IMR-90 (cell line): ENCODE measurements at regions not wholly inside any gene's neighbourhood (a gene's known extent, or its start where the extent isn't known, plus 50 kb on each side); places are given as distances from the start of the nearest gene placed in this dataset.
A peak's percentile ranks its signal among the peaks of the same experiment; 100 is the strongest.

Experiments used
- ATAC-seq: fragments of 200-7000 bp; cut with Tn5 transposase; 2 replicates; pipeline ENCODE4 v1.9.1; 2020; ENCODE audit warnings: low read depth, mild to moderate bottlenecking, moderate library complexity
- BruUV-seq: library from RNA; stranded (reverse); fragments of 400-500 nt; replicated peaks from 2 replicates; lab custom pipeline; 2021; lab: Mats Ljungman, UMichigan
- CTCF ChIA-PET: fragments of 300-600 bp; formaldehyde crosslinking; extraction: SDS; loops from one replicate; lab custom pipeline; 2021; ENCODE audit warnings: antibody characterized with exemption; lab: Yijun Ruan, JAX
- POLR2A ChIA-PET: fragments of 300-600 bp; sonication (Branson Sonifier 250); formaldehyde crosslinking; loops from one replicate; lab custom pipeline; 2022; ENCODE audit warnings: antibody characterized with exemption; ENCODE audit not compliant: unreplicated experiment; lab: Charles Lee
- DNase-seq: peaks from one replicate; pipeline ENCODE4 v3.0.0; 2013
- H2AFZ ChIP-seq: replicated peaks from 2 replicates; pipeline ENCODE3; 2013; ENCODE audit warnings: low read length, mild to moderate bottlenecking; ENCODE audit not compliant: poor library complexity
- H2AK5ac ChIP-seq: 2 replicates; pipeline ENCODE4 v1.6.1; 2013; ENCODE audit warnings: low read depth, low read length, inconsistent platforms
- H2AK9ac ChIP-seq: replicated peaks from 2 replicates; pipeline ENCODE3; 2013; ENCODE audit warnings: mild to moderate bottlenecking, low read depth, low read length, moderate library complexity; ENCODE audit not compliant: poor library complexity
- H2BK120ac ChIP-seq: 2 replicates; pipeline ENCODE4 v1.6.1; 2013; ENCODE audit warnings: low read depth, low read length, inconsistent platforms
- H2BK15ac ChIP-seq: 3 replicates; pipeline ENCODE4 v1.6.1; 2013; ENCODE audit warnings: low read depth, low read length, inconsistent platforms
- H2BK20ac ChIP-seq: 2 replicates; pipeline ENCODE4 v1.6.1; 2013; ENCODE audit warnings: low read depth, mild to moderate bottlenecking, inconsistent platforms, low read length, moderate library complexity
- H2BK5ac ChIP-seq: 2 replicates; pipeline ENCODE4 v1.6.1; 2013; ENCODE audit warnings: mild to moderate bottlenecking, low read depth, low read length, inconsistent platforms; ENCODE audit not compliant: poor library complexity, severe bottlenecking
- H3K14ac ChIP-seq: replicated peaks from 2 replicates; pipeline ENCODE4 v1.6.1; 2013; ENCODE audit warnings: low read depth, low read length, inconsistent platforms
- H3K18ac ChIP-seq: 2 replicates; pipeline ENCODE4 v1.6.1; 2013; ENCODE audit warnings: low read depth, low read length, control low read depth
- H3K23ac ChIP-seq: 2 replicates; pipeline ENCODE4 v1.6.1; 2013; ENCODE audit warnings: low read depth, low read length, inconsistent platforms
- H3K27ac ChIP-seq: 2 replicates; pipeline ENCODE4 v1.5.1; 2013; ENCODE audit warnings: mild to moderate bottlenecking, control low read depth, low read length; ENCODE audit not compliant: insufficient read depth
- H3K27me3 ChIP-seq: 2 replicates; pipeline ENCODE4 v1.6.1; 2013; ENCODE audit warnings: low read length; ENCODE audit not compliant: control insufficient read depth, insufficient read depth
- H3K36me3 ChIP-seq: 2 replicates; pipeline ENCODE4 v1.6.1; 2013; ENCODE audit warnings: low read length, mixed read lengths; ENCODE audit not compliant: control insufficient read depth, insufficient read depth
- H3K4ac ChIP-seq: 2 replicates; pipeline ENCODE4 v1.6.1; 2013; ENCODE audit warnings: low read depth, low read length, inconsistent platforms
- H3K4me1 ChIP-seq: 2 replicates; pipeline ENCODE4 v1.6.1; 2013; ENCODE audit warnings: low read length, mixed read lengths; ENCODE audit not compliant: control insufficient read depth, insufficient read depth
- H3K4me2 ChIP-seq: 2 replicates; pipeline ENCODE4 v1.6.1; 2013; ENCODE audit warnings: low read depth, mild to moderate bottlenecking, control low read depth, low read length, moderate library complexity
- H3K4me3 ChIP-seq: 2 replicates; pipeline ENCODE4 v1.5.1; 2013; ENCODE audit warnings: low read depth, mild to moderate bottlenecking, control low read depth, low read length, moderate library complexity; ENCODE audit not compliant: insufficient read depth
- H3K56ac ChIP-seq: 2 replicates; pipeline ENCODE4 v1.6.1; 2013; ENCODE audit warnings: low read length, inconsistent platforms; ENCODE audit not compliant: insufficient read depth; ENCODE audit errors: extremely low read depth
- H3K79me1 ChIP-seq, 2 experiments: 2 replicates each; pipeline ENCODE4 v1.6.1; 2013; ENCODE audit warnings: low read length in 2 of 2, inconsistent platforms in 1 of 2, low read depth in 1 of 2
- H3K9ac ChIP-seq: 2 replicates; pipeline ENCODE4 v1.6.1; 2013; ENCODE audit warnings: low read depth, low read length, control low read depth
- H3K9me1 ChIP-seq: 2 replicates; pipeline ENCODE4 v1.6.1; 2013; ENCODE audit warnings: low read length, inconsistent platforms; ENCODE audit not compliant: insufficient read depth
- H3K9me3 ChIP-seq: 2 replicates; pipeline ENCODE4 v1.6.1; 2013; ENCODE audit warnings: low read length; ENCODE audit not compliant: control insufficient read depth, insufficient read depth
- H4K20me1 ChIP-seq: 2 replicates; pipeline ENCODE4 v1.6.1; 2013; ENCODE audit warnings: low read length, inconsistent platforms; ENCODE audit not compliant: insufficient read depth
- H4K5ac ChIP-seq: 2 replicates; pipeline ENCODE4 v1.6.1; 2013; ENCODE audit warnings: mild to moderate bottlenecking, low read depth, low read length, control low read depth
- H4K8ac ChIP-seq, 2 experiments: 2 replicates each; pipeline ENCODE4 v1.6.1; 2013; ENCODE audit warnings: low read depth in 2 of 2, low read length in 2 of 2, control low read depth in 1 of 2, inconsistent platforms in 1 of 2
- H4K91ac ChIP-seq: 2 replicates; pipeline ENCODE4 v1.6.1; 2013; ENCODE audit warnings: low read depth, low read length, inconsistent platforms; ENCODE audit not compliant: insufficient read depth
- BHLHE40 ChIP-seq: fragments of 150-350 bp; IDR thresholded peaks from 2 replicates; pipeline ENCODE4 v1.6.1; 2016; ENCODE audit warnings: mild to moderate bottlenecking, low read depth, low read length
- CHD1 ChIP-seq: IDR thresholded peaks from 2 replicates; pipeline ENCODE4 v1.6.1; 2012; ENCODE audit warnings: low read depth, low read length, improper control_type of control experiment
- FOS ChIP-seq: fragments of 150-350 bp; IDR thresholded peaks from 2 replicates; pipeline ENCODE4 v1.6.1; 2016; ENCODE audit warnings: low read depth, low read length
- NFE2L2 ChIP-seq: fragments of 150-350 bp; IDR thresholded peaks from 2 replicates; pipeline ENCODE4 v1.6.1; 2016; ENCODE audit warnings: low read depth, mild to moderate bottlenecking, low read length
- POLR2A ChIP-seq: IDR thresholded peaks from 2 replicates; pipeline ENCODE4 v1.6.1; 2012; ENCODE audit warnings: mild to moderate bottlenecking, low read depth, low read length
- RAD21 ChIP-seq: IDR thresholded peaks from 2 replicates; pipeline ENCODE4 v1.6.1; 2012; ENCODE audit warnings: low read length, improper control_type of control experiment
- SMC3 ChIP-seq: fragments of 150-350 bp; IDR thresholded peaks from 2 replicates; pipeline ENCODE4 v1.6.1; 2016; ENCODE audit warnings: low read depth, mild to moderate bottlenecking, antibody characterized with exemption, low read length, moderate library complexity
- WGBS, 2 experiments: methylation state at CpG; one replicate each; pipeline versions ENCODE4 v1.1.5 to v1.1.7; 2013; ENCODE audit warnings: missing lambda C conversion rate in 2 of 2; ENCODE audit not compliant: insufficient read length in 1 of 2; ENCODE audit errors: extremely low coverage in 2 of 2; 5-methylcytosine and 5-hydroxymethylcytosine counted together
- dilution Hi-C: fragments of 300-500 bp; cut with HindIII; formaldehyde crosslinking; loops from one replicate; pipeline ENCODE4 v1.14.3; 2018; ENCODE audit warnings: low sequenced_read_pairs; ENCODE audit not compliant: unreplicated experiment
- in situ Hi-C: fragments of 300-500 bp; cut with MboI; formaldehyde crosslinking; loops from 3 replicates; pipeline ENCODE4 v1.14.3; 2019; ENCODE audit warnings: low sequenced_read_pairs, inconsistent platforms, mixed read lengths
- intact Hi-C: fragments of 100-400 bp; cut with micrococcal nuclease; formaldehyde crosslinking; loops from 2 replicates; pipeline ENCODE4 v1.10.0; 2022
- TF ChIP-seq, protein P1 (sequence below): fragments of 150-350 bp; IDR thresholded peaks from 2 replicates; pipeline ENCODE4 v1.6.1; 2017; ENCODE audit warnings: mild to moderate bottlenecking, antibody characterized with exemption, low read length, low read depth

DNA sequence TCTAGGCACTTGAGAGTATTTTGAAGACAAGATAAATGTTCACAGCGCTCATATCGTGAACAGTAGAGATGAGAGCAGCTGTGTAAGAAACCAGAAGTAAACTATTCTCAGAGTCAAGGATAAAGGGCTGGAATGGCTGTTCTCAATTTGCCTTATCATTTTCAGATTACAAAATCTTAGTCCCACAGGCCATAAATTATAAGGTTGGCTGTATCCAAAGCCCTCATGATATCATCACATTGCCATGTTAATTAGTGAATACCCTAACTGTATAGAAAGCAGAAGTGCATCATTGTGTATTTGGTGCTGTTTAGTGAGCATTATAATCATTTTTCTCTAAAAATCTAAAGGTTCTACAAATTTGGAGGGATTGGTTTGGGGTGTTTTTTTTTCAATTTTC lies 168.9 kb upstream of the EDNRA start:
- no peak overlapping the region for H3K4me2 ChIP-seq

More for the DNA sequence above, 168.9 kb upstream of the EDNRA start:
- no TSS peak for BruUV-seq
- no peak overlapping the region for H2AK9ac ChIP-seq
- ATAC-seq (no peak; the same call in 1 of the 2 replicates), DNase-seq (no peak)
- dilution Hi-C loops (no loop called here), intact Hi-C loops (loop anchor here (10.0 kb wide), 1 partner anchor 273 kb away; no protein-coding TSS in a partner anchor), in situ Hi-C loops (no loop called here)
- no peaks in the 10 kb centered on the region; the same call in 1 of the 2 replicates for H3K9me1 ChIP-seq
- no peak overlapping the region; the same call in 1 of the 2 replicates for H3K27ac ChIP-seq
- WGBS, 2 experiments, result no CpG with 5 or more reads among the region's 2 CpGs
- no peak overlapping the region for H2AFZ ChIP-seq
- peaks cover 9% of the 10 kb centered on the region for H3K4me1 ChIP-seq
- H3K9me3 ChIP-seq, result no peaks in the 10 kb centered on the region
- no peak overlapping the region for H3K4me3 ChIP-seq
- TF ChIP-seq CHD1 (no peak), FOS (no peak), POLR2A (no peak), NFE2L2 (no peak), SMC3 (no peak), BHLHE40 (no peak), RAD21 (no peak)
- TF ChIP-seq, protein P1, sequence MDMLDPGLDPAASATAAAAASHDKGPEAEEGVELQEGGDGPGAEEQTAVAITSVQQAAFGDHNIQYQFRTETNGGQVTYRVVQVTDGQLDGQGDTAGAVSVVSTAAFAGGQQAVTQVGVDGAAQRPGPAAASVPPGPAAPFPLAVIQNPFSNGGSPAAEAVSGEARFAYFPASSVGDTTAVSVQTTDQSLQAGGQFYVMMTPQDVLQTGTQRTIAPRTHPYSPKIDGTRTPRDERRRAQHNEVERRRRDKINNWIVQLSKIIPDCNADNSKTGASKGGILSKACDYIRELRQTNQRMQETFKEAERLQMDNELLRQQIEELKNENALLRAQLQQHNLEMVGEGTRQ, result no peak
- H3K9ac ChIP-seq, result no peak overlapping the region
- no peak overlapping the region for H2BK20ac ChIP-seq
- H3K56ac ChIP-seq, result no peak overlapping the region
- no peak overlapping the region for H3K18ac ChIP-seq
- H3K4ac ChIP-seq, result no peak overlapping the region; the same call in 1 of the 2 replicates
- no peaks in the 10 kb centered on the region for H4K20me1 ChIP-seq
- no peak overlapping the region for H3K23ac ChIP-seq
- no peak overlapping the region for H2AK5ac ChIP-seq
- no peaks in the 10 kb centered on the region for H3K27me3 ChIP-seq
- H3K36me3 ChIP-seq, result no peaks in the 10 kb centered on the region
- H2BK120ac ChIP-seq, result peak overlapping the region; percentile 3; the same call in 1 of the 2 replicates
- H2BK15ac ChIP-seq, result no peak overlapping the region
- no peak overlapping the region; the same call in 1 of the 2 replicates for H4K5ac ChIP-seq
- H3K14ac ChIP-seq, result 0 out of 2 replicates have a peak overlapping the region, but pooled peaks have one; percentile 5
- peak overlapping the region; percentile 19 for H2BK5ac ChIP-seq
- no peak overlapping the region for H4K91ac ChIP-seq
- POLR2A ChIA-PET, result no interaction called here
- H4K8ac ChIP-seq, result no peak overlapping the region
- no peaks in the 10 kb centered on the region for H3K79me1 ChIP-seq
- CTCF ChIA-PET, result interaction anchor here (0.9 to 1.1 kb wide), 2 partner anchors 10 to 151 kb away, joined by 3 read pairs; no protein-coding TSS in a partner anchor
